ENCODE measurements at regions not wholly inside any gene's neighbourhood (a gene's known extent, or its start where the extent isn't known, plus 50 kb on each side); places are given as distances from the start of the nearest gene placed in this dataset.

- ATAC-seq (replicated peaks) (no peak), DNase-seq (no peak)
- Mint-ChIP-seq H3K27me3 (peaks cover 3 to 5% of the 10 kb centered on the region in 2 donors), H3K27ac (no peak overlapping the region), H3K4me3 (no peak overlapping the region), H3K36me3 (no peaks in the 10 kb centered on the region), H3K4me1 (peaks cover 2 to 5% of the 10 kb centered on the region in 2 donors), H3K9me3 (no peaks in the 10 kb centered on the region)
Measured at GRCh38 chr12:124623344-124624035, 56.1 kb upstream of the NCOR2 start.

- Mint-ChIP-seq H3K36me3 (no peaks in the 10 kb centered on the region), H3K9me3 (no peaks in the 10 kb centered on the region), H3K27me3 (peaks cover 8 to 10% of the 10 kb centered on the region in 2 donors), H3K4me1 (peaks cover 2 to 5% of the 10 kb centered on the region in 2 donors), H3K27ac (no peak overlapping the region), H3K4me3 (no peak overlapping the region)
- no peak for DNase-seq
- no peak for ATAC-seq (replicated peaks)
Measured at GRCh38 chr12:124622764-124623163, 55.4 kb upstream of the NCOR2 start.

- H3K27me3 Mint-ChIP-seq = peaks cover 8 to 10% of the 10 kb centered on the region in 2 donors
- no peak for ATAC-seq (replicated peaks)
- no peak overlapping the region for H3K27ac Mint-ChIP-seq
Measured at GRCh38 chr12:124622331-124622730, 54.9 kb upstream of the NCOR2 start.

GRCh38 chr12:124621296-124621660 is 53.9 kb upstream of the NCOR2 start:
- DNase-seq (no peak), ATAC-seq (replicated peaks) (no peak)
- Mint-ChIP-seq H3K27ac (no peak overlapping the region), H3K4me3 (no peak overlapping the region), H3K27me3 (peaks cover 8 to 10% of the 10 kb centered on the region in 2 donors), H3K4me1 (peaks cover 7 to 13% of the 10 kb centered on the region in 2 donors), H3K36me3 (no peaks in the 10 kb centered on the region), H3K9me3 (no peaks in the 10 kb centered on the region)

More at GRCh38 chr12:124622331-124622730, 54.9 kb upstream of the NCOR2 start:
- no peak for DNase-seq
- Mint-ChIP-seq H3K4me3 (no peak overlapping the region), H3K36me3 (no peaks in the 10 kb centered on the region), H3K4me1 (peaks cover 2 to 6% of the 10 kb centered on the region in 2 donors), H3K9me3 (no peaks in the 10 kb centered on the region)

- DNase-seq = no peak
- Mint-ChIP-seq H3K4me3 (no peak overlapping the region), H3K4me1 (peaks cover 7 to 11% of the 10 kb centered on the region in 2 donors), H3K27ac (no peak overlapping the region), H3K9me3 (no peaks in the 10 kb centered on the region), H3K36me3 (no peaks in the 10 kb centered on the region), H3K27me3 (peaks cover 8 to 10% of the 10 kb centered on the region in 2 donors)
- ATAC-seq (replicated peaks) = no peak
Measured at GRCh38 chr12:124620606-124621295, 53.3 kb upstream of the NCOR2 start.

GRCh38 chr12:124618291-124618902 is 51.0 kb upstream of the NCOR2 start:
- no peak for ATAC-seq (replicated peaks)
- Mint-ChIP-seq H3K27ac (no peak overlapping the region), H3K27me3 (peaks cover 8 to 10% of the 10 kb centered on the region in 2 donors)

GRCh38 chr12:124617615-124618014 is 50.2 kb upstream of the NCOR2 start:
- Mint-ChIP-seq H3K4me1 (peaks cover 7 to 11% of the 10 kb centered on the region in 2 donors), H3K9me3 (no peaks in the 10 kb centered on the region), H3K27me3 (peaks cover 7 to 10% of the 10 kb centered on the region in 2 donors), H3K4me3 (no peak overlapping the region), H3K27ac (no peak overlapping the region), H3K36me3 (no peaks in the 10 kb centered on the region)
- no peak for ATAC-seq (replicated peaks)
- no peak for DNase-seq

More at GRCh38 chr12:124618291-124618902, 51.0 kb upstream of the NCOR2 start:
- H3K36me3 Mint-ChIP-seq = no peaks in the 10 kb centered on the region
- H3K4me1 Mint-ChIP-seq = peaks cover 7 to 11% of the 10 kb centered on the region in 2 donors
- no peaks in the 10 kb centered on the region for H3K9me3 Mint-ChIP-seq
- no peak for DNase-seq
- no peak overlapping the region for H3K4me3 Mint-ChIP-seq
